Germinal center (tissue), 1 donor: ENCODE measurements at regions not wholly inside any gene's neighbourhood (a gene's known extent, or its start where the extent isn't known, plus 50 kb on each side); places are given as distances from the start of the nearest gene placed in this dataset.
"Not testable (repeated sequence)": the region's sequence is repeated elsewhere in the genome, so short reads cannot be mapped to it uniquely, and the experiment has no call there.

Experiments
- DNase-seq: peaks from one replicate; pipeline ENCODE4 v3.0.0; 2012; ENCODE audit warnings: mixed read lengths, low spot score

DNA sequence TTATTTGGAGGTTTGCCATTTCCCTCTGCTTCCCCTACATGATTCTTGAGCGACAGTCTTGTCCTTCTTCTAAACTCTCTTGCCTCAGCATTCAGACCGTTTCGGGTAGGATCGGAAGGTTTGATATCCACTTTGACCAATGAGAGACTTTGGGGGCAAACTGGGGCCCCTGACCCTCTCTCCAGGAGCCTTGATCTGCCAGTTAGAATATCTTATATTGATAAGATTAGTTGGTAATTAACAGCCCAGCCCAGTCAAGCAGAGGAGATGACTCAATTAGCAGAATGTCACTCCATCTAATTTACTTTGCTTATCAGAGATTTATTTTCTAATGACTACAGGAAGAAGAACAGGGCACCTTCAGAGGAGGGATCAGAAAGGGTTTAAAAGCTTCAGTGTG is 532.8 kb downstream of the XYLT1 start:
- no peak for DNase-seq

DNA sequence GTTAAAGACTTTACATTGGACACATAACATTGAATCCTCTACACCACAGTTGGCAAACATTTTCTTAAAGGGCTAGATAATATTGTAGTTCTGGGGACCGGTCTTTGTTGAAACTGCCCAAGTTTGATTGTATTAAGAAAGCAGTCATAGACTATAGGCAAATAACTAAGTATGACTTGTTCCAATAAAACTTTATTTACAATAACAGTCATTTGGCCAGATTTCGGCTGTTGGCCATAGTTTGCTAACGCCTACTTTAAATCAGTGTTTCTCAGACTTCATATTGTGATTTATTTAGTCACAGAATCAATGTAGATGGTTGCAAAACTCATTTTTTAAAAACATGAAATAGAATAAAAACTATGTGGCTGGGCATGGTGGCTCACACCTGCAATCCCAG is 531.8 kb downstream of the XYLT1 start:
- DNase-seq: no peak

DNA sequence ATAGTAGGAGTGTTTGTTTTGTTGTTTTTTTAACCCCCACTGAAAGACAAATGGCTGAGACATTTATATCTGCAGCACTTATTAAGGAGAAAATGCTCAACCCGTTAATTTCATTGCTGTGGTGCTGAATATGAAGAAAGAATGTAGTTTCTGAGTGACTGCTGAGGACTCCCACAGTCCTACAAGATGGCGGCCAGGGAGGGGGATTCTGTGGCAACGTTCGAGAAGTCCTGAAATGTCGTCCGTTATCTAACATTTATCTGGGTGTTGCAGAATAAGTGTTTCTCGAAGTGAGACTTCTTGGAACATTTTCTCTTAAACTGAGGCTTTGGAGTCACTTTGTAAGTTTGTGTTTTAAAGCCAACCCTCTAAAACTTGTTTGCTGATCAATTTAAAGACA is 530.4 kb downstream of the XYLT1 start:
- no peak for DNase-seq

DNA sequence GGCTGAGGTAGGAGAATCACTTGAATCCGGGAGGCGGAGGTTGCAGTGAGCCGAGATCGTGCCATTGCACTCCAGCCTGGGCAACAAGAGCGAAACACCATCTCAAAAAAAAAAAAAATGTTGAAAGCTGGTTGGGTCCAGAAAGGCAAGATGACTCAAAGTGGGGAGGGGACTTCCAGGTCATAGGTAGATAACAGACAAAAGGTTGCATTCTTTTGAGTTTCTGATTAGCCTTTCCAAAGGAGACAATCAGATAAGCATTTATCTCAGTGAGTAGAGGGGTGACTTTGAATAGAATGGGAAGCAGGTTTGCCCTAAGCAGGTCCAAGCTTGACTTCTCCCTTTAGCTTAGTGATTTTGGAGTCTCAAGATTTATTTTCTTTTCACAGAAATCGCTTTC is 527.9 kb downstream of the XYLT1 start:
- not testable (repeated sequence) for DNase-seq

DNA sequence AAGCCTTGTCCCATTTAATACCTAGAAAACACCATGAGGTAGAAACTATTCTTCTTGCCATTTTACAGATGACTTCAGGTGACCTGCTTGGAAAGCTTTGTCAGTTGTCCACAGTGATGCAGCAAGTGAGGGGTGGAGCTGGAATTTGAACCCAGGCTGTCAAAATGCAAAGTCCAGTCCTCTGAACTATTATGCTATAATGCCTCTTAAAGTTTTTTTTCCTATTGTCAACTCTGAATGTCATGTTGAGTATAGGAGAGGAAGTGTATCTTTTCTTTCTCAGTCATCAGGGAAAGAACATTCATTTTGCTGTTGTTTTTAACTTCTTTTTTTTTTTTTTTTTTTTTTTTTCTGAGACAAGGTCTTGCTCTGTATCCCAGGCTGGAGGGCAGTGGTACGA is 525.6 kb downstream of the XYLT1 start:
- DNase-seq: no peak

DNA sequence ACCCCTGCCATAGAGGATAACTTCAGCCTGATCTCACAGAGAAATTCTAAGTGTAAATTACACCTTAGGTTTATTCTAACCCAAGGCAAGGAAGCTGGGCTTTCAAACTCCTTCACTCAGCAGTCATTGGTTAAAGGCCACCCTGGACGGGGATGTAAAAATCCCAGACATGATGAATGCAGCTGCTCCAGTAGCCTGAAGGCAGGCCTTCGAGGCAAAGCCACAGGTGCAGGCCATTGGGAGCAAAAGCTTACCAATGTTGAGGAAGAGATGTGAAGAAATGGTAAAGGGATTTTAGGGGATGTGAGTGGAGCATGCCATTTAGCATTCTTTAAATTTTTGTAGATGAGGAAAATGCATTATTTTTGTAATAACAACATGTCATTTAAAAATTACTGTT is 514.4 kb downstream of the XYLT1 start:
- DNase-seq: no peak

DNA sequence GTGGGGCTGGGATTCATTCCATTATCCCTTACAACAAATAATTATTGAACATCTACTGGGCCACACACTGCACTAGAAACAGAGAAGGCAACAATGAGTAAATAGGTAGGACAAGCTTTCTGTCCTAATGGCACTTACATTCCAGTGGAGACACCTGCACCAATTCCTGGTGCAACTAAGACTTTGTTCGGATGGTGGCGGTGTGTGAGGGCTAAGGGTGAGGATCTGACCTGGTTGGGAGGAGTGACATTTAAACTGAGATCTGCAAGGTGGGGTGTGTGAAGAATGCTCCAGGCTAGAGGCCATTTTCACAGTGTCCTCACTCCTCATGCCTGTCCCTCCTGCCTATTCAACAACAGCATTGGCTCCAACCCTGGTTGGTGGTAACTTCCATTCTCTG is 510.0 kb downstream of the XYLT1 start:
- no peak for DNase-seq

DNA sequence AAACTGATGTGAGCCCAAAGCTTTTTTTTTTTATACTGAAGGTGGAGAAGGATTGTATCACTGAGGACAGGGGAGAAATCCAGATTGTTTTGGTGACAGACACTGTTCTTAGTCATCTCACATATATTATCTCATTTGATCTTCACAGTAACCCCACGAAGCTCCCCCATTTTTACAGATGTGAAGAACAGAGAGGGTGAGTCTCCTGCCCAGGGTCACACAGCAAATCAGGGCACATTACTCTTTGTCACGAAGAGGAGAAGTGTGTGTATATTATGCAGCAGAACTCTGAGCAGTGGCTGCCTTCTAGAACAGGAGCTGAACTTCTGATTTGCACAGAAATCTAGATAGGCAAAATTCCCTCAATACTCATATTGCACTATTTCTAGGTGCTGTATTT is 504.3 kb downstream of the XYLT1 start:
- no peak for DNase-seq

DNA sequence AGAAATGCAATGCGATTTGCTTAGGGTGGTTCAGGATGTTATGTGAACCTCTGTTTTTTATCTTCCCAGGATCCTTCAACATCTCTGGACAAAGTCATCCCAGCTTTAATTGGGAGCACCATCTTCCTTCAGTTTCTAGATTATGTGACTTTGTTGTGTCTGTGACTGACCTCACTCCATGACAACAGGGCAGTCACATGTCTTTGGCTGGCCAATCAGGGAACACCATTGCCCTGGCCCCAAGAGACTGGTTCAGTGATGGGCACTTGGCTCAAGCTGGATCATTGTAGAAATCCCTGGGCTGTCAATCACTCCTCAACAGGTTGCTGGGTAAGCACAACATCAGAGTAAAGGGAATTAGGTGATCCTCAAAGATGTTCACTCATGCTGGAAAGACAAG is 499.7 kb downstream of the XYLT1 start:
- DNase-seq: no peak

DNA sequence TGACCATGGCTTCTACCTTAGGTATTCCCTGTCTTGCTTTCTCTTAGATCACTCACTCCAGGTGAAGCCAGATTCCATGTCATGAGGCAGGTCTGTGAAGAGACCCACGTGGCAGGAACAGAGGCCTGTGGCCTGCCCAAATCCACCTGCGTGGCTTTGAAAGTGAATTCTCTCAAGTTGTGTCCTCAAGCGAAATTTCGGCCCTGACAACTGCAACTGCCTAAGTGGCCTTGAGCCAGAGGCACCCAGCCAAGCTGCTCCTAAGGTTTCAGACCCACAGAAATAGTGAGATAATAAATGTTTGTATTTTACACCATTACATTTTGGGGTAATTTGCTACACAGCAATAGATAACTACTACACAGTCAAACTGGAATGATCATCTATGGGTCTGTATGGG is 497.9 kb downstream of the XYLT1 start:
- no peak for DNase-seq

DNA sequence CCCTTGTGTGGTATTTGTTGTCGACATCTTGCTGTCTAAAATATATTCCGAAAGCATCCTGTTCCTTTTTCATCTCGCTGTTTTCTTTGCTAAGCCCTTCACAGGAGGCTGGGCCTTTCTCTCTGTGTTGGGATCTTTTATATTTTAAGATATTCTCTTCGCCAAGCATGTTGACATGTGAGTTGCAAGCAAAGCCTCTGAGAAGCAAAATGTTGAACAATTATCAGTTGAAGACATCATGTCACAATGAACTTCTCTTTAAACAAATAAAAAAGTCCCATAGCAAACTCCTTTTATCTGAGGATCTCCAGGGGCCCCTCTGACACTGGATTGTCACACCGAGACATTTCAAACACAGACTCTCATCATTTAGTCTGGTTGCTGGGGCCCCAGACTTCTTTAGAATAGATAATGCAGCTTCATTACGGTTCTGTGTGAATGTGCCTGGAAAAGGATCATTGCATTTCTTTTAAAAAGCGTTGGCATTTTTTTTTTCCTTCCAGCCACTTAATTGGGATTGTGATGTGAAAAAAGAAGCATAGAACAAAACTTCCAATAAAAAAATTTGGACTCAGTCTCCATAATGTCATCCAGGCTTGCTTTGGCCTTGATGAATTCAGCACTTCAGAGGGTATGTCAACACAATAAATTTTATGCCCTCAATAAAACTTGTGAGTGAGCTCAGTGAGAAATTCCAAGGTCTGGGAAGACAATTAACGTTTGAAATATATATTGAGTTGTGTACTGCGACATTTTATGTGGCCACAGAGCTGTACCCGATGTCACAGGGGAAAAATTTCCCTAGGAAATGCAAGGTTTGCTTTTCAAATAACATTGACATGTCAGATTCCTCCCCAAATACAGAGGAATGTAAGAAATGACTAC is 496.8 kb downstream of the XYLT1 start:
- DNase-seq: no peak

DNA sequence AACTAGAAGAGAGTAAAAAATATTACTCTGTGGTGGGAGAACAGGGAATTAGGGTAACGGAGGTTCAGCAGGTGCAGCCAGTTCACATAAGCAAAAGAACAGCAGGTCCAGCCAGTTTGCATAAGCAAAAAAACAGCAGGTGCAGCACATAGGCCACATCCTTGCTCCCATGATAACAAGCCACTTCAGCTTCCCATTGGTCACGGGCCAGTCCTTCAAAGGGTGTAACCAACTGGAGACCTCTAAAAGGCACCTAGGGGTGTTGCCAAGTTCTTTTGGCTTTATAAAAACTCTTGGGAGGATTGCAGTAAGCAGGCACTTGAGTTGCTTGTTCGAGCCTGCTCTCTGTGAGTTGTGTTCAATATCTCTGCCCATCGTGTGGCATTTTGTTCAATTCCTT is 488.1 kb downstream of the XYLT1 start:
- no peak for DNase-seq

DNA sequence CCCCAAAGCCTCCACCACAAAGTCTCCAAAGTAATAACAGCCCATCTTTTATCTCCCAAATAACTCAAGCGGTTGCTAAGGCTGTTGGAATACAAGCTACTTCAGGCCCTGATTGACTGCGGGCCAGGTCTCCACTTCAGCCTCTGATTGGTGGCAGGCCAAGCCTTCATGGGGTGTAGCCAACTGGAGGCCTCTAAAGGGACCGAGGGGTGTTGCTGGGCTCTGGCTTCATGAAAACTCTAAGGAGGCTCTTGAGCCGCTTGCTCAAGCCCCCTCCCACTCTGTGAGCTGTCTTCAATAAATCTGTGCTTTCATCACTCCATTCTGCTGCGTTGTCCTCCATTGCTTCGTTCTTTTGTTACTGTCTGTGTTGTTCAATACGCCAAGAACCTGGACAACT is 487.2 kb downstream of the XYLT1 start:
- no peak for DNase-seq

DNA sequence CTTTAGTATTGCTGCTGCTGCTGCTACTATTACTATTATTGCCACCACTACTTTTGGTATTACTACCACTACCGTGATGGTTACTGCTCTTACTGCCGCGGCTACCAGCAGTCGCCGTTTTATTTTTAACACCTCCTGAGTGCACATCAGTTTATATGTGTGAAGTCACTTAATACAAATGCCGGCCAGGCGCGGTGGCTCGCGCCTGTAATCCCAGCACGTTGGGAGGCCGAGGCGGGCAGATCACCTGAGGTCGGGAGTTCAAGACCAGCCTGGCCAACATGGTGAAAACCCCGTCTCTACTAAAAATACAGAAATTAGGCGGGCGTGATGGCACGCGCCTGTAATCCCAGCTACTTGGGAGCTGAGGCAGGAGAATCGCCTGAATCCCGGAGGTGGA is 486.7 kb downstream of the XYLT1 start:
- DNase-seq: not testable (repeated sequence)

DNA sequence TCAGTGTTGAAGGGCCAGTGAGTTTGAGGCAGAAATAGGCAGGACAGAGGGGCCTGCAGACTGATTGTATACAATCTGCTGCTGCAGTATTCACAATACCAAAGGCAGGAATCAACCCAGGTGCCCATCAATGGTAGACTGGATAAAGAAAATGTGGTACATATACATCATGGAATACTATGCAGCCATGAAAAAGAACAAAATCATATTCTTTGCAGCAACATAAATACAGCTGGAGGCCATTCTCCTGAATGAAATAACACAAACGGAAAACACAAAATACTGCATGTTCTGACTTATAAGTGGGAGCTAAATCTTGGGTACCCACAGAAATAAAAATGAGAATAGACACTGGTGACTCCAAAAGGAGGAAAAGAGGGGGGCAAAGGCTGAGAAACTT is 485.1 kb downstream of the XYLT1 start:
- no peak for DNase-seq

DNA sequence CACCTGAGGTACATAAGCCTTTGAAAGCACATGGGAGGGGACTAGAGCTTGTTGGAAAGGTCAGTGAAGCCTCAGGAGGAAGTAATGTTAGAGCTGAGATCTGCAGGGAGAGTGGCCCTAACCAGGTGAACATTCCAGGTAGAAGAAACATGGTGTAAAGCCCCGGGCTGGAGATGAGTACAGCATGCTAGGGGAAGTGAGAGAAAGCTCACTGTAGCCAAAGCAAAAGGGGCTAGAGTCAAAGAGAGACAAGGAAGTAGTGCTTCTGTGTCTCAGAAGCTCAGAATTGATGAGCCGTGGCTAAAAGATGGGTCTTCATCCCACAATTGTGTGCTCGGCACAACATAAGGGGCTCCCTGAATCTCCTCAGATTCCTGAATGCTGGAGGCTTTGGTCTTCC is 481.8 kb downstream of the XYLT1 start:
- DNase-seq: peak; percentile 10

DNA sequence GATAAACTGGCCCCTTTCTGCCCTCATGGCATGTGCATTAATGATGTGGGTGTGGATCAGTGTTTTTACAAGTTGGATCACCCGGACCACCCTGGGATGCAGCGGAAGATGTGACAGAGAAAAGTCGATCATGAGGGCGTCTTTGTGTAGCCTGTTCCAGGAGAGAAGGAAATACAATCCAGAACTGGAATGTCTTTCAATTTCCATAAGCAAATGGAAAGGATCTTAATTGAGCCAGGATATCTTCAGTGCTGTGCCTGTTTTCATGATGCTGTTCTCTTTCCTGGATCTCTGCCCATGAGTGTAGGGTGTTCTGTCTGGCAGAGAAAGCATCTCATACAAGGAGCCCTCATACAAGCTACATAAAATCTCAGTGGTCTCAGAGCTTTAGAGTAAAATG is 481.4 kb downstream of the XYLT1 start:
- no peak for DNase-seq

DNA sequence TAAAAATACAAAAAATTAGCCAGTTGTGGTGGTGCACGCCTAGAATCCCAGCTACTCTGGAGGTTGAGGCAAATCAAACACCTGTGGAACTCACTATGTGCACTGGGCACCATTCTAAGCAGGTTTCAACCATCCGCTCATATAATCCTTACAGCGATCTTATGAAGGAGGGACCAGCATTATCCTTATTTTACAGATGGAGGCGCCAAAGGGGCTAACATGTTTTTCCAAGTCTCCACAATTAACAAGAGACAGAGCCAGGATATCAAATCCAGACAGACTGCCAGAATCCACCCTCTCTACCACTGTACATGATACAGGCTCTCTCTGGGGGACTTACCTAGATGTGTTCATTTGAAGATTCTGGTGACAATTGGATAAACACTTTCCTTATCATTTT is 479.0 kb downstream of the XYLT1 start:
- DNase-seq: no peak

DNA sequence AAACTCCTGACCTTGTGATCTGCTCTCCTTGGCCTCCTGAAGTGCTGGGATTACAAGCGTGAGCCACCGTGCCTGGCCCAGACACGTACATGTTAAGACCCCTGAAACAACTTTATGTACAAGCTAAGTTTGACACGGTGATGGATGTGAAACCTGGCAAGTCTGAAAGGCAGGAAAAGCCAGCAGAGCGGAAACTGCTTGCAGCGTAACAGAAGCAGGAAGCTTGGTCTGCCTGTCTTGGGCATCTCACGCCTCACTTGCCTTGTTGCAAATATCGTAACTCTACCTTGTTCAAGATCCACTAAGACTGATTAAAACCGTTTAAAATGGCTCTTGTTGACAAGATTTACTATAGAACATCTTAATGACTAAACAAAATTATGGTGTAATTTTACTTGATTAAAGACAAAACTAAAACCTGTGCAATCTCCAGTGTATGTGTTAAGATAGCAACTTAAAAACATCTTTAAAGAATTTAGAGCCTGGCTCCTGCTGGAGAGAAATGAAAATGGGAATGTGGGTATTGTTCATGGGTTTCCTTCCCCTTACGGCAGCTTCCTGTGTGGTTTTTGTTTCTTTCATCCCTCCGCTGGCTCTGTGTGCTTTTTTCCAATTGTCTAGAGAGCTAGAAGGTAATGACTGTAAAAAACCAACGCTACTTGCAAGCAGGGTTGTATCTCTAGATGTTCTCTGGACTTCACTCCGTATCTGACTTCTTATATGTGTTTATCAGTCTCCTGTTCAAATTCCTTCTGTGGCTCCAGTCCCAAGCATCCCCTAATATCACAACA is 477.6 kb downstream of the XYLT1 start:
- no peak for DNase-seq

DNA sequence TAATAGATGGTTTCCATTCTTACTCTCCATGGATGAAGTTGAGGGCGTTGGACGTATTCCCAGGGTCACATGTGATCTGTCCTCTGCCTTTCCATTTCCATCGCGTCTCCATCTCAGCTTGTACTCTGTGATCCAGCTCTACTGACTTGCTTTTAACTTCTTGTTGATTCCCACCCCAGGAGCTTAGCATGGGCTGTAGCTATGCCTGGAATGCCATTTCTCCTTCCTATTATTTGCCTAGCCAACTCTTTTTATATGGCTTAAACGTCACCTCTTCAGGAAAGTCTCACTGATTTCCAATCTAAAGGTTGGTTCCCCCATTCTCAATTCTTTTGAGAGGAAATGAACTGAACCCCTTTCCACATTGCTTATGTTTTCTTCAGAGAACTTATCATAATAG is 475.9 kb downstream of the XYLT1 start:
- no peak for DNase-seq

DNA sequence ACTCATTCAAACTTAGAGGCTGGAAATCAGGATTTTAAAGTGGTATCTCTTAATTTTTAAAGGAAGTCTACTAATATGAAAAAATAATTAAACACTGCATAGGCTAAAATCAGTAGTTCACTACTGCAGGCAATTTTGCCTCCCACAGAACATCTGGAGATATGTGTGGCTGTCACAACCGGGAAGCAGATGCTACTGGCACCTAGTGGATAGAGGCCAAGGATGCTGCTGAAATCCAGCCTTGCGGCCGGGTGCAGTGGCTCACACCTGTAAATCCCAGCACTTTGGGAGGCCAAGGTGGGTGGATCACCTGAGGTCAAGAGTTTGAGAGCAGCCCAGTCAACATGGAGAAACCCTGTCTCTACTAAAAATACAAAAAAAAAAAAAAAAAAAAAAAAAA is 473.9 kb downstream of the XYLT1 start:
- no peak for DNase-seq

DNA sequence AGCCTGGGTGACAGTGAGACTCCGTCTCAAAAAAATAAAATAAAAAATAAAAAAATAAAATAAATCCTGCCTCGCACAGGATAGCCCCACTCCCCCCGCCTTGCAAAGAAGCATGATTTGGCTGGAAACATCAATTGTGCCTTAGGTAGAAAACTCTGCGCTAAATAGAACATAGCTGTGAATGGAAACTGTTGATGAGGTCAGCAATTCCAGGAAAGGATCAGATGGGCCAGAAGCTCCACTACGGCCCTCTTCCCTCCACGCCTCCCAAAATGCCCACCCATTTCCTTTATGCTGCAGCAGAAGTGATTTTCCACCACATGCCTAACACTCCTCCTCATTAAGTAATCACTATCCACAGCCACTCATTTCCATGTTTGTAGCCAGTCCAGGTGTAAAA is 473.4 kb downstream of the XYLT1 start:
- DNase-seq: no peak

DNA sequence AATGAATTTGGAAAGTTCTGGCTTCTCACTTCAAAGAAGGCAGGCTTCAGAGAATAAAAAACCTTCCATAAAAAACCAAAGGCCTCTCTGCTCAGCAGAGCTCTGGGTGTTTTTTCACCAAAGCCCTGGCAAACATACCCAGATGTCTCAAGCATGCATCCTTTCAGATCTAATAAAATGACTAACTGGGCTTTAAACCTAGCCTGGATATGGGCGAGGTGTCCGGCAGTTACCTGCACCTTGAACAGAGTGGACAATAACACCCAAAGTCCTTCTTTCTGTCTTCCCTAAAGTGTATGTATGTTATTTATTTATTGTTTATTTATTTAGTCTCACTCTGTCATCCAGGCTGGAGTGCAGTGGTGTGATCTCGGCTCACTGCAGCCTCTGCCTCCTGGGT is 469.3 kb downstream of the XYLT1 start:
- no peak for DNase-seq

DNA sequence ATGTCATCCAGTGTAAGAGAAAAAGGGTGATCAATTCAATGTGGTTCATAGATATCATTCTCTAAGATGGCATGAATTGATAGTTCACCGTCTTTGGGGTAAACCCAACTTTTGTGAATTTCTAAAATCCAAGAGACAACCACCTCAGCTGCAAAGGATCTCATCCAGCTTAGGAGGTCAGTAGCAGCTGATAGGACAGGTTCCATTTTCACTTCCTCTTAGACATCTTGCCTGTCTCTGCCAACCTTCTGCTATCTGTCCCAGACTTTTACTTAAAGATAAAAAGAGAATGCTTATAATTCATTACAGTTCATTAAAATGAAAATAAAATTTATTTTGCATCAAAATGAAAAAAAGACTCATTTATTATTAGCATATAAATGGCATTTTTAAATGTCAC is 468.2 kb downstream of the XYLT1 start:
- no peak for DNase-seq
